Ishikawa (cell line): ENCODE measurements at regions not wholly inside any gene's neighbourhood (a gene's known extent, or its start where the extent isn't known, plus 50 kb on each side); places are given as distances from the start of the nearest gene placed in this dataset.

ENCODE experiments used
- CEBPB ChIP-seq: IDR thresholded peaks from 2 replicates; pipeline ENCODE4 v1.6.1; 2012
- EP300 ChIP-seq: IDR thresholded peaks from 2 replicates; pipeline ENCODE4 v1.6.1; 2012; ENCODE audit warnings: borderline replicate concordance
- RAD21 ChIP-seq: IDR thresholded peaks from 2 replicates; pipeline ENCODE4 v1.6.1; 2012; ENCODE audit warnings: low read depth

DNA sequence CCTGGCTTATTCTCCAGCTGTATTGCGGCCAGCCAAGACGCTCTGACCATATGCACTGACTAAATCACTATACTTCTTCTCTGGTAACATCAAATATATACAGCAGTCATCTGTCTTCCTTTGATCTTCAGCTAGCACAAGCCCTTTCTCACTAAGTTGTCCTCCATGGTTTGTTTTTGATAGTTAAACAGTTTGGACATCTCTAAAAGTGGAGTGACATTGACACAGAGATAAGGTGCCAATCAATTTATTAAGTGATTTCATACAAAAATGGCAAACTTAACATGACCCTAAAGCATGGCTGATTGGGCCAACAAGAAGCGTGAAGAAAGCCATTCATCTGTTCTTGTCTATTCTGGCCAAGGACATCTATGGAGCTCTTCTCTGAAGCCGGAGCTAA, 334.9 kb downstream of the NKX6-1 start:
- TF ChIP-seq RAD21, result no peak
- no peak for TF ChIP-seq EP300
- TF ChIP-seq CEBPB, result no peak
